GM21381 (cell line): ENCODE measurements at regions not wholly inside any gene's neighbourhood (a gene's known extent, or its start where the extent isn't known, plus 50 kb on each side); places are given as distances from the start of the nearest gene placed in this dataset.

Source experiments
- ATAC-seq: cut with Tn5 transposase; IDR thresholded peaks from one replicate; pipeline ENCODE4 v1.9.1; 2021; ENCODE audit warnings: mild to moderate bottlenecking, moderate library complexity; ENCODE audit not compliant: unreplicated experiment

GRCh38 chr15:70493376-70493775 is 270.0 kb downstream of the UACA start:
- ATAC-seq, result no peak

GRCh38 chr15:70492240-70493177 is 270.8 kb downstream of the UACA start:
- peak; percentile 60 for ATAC-seq

GRCh38 chr15:70491641-70492040 is 271.7 kb downstream of the UACA start:
- no peak for ATAC-seq

- ATAC-seq, result no peak
Measured at GRCh38 chr15:70491201-70491621, 272.1 kb downstream of the UACA start.

GRCh38 chr15:70490838-70491155 is 272.6 kb downstream of the UACA start:
- no peak for ATAC-seq

GRCh38 chr15:70490148-70490837 is 273.1 kb downstream of the UACA start:
- no peak for ATAC-seq

- no peak for ATAC-seq
Measured at GRCh38 chr15:70488941-70489848, 274.2 kb downstream of the UACA start.

GRCh38 chr15:70488002-70488605 is 275.3 kb downstream of the UACA start:
- ATAC-seq, result no peak

GRCh38 chr15:70487387-70487740 is 276.0 kb downstream of the UACA start:
- no peak for ATAC-seq

- peak; percentile 60 for ATAC-seq
Measured at GRCh38 chr15:70486451-70487386, 276.6 kb downstream of the UACA start.

- ATAC-seq, result no peak
Measured at GRCh38 chr15:70486012-70486411, 277.3 kb downstream of the UACA start.

GRCh38 chr15:70484993-70485392 is 278.4 kb downstream of the UACA start:
- no peak for ATAC-seq

GRCh38 chr15:70483513-70483912 is 279.8 kb downstream of the UACA start:
- no peak for ATAC-seq

GRCh38 chr15:70480196-70480856 is 283.0 kb downstream of the UACA start:
- no peak for ATAC-seq

- ATAC-seq, result no peak
Measured at GRCh38 chr15:70479785-70480184, 283.6 kb downstream of the UACA start.

- ATAC-seq, result no peak
Measured at GRCh38 chr15:70479056-70479455, 284.3 kb downstream of the UACA start.

- peak; percentile 59 for ATAC-seq
Measured at GRCh38 chr15:70478251-70478990, 284.9 kb downstream of the UACA start.

GRCh38 chr15:70477750-70478250 is 285.6 kb downstream of the UACA start:
- ATAC-seq, result no peak
